ENCODE measurements at regions not wholly inside any gene's neighbourhood (a gene's known extent, or its start where the extent isn't known, plus 50 kb on each side); places are given as distances from the start of the nearest gene placed in this dataset.
A peak's percentile ranks its signal among the peaks of the same experiment; 100 is the strongest.
"Not testable (repeated sequence)": the region's sequence is repeated elsewhere in the genome, so short reads cannot be mapped to it uniquely, and the experiment has no call there.

DNA sequence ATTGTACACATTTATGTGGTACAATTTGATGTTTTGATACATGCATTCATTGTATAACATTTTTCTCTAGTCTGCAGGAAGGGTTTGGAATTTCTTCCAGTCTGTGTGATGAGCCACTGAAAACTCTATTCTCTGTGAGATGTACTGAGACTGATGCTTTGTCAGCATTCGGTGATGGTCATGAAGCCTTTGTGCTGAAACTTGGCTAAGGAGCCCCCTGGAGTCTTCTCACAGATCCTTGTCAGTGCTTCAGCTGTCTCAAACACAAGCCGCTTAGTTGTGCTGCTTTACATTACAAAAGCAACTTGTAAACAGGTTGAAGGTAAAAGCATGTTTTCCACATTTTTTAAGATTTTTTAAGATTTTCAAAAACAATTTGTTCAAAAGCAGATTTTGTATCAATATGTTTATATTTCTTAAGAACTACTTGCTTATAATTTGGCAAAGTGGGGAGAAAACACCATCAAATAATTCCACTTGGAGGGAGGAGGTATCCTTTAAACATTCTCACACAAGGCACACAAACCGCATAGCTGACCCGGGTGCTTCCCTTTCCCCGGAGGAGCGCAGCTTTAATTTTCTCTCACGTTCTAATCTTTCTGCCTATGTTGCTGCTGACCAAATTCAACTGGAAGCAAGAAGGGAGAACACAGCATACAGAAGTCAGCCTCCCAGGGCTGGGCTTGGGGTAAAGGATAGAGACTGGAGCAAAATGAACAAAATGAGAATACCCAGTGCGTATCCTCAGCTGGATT lies 249.8 kb upstream of the VSTM2A start:
- no peak for DNase-seq

DNA sequence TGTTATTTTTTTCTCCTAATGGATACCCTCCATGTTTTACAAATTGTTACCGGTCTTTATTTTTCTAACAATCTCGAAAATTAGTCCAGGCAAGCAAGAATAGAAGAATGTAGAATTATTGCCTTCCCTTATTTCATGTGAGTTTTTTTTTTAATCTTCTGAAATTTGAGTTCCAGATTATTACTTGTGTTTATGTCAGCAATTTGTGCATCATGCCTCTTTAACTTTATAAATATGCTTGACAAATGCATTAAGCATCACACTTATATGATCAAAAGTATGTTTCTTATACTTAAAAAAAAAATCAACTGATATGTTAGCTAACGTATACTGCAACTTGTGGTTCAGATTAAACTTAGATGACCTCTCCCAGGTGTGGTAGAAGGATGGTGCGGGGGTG lies 242.7 kb upstream of the VSTM2A start:
- DNase-seq: no peak

DNA sequence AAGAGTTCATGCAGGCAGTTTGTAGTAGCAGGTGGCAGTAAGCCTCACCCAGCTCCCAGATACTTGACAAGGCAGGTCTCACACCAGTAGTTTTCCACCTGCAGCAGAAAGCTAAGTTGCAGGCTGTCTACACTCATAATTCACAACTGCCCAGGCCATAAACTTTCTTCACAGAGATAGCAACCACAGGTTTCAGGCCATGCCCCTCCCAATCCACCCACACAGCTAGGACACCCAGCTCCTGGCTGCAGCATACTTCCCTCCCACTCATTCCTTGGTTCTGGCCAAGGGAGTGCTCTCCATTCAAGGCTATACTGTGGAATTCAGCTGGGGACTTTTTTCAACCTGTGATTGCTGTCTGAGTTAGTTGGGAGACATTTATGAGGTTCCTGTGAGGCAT lies 226.2 kb upstream of the VSTM2A start:
- DNase-seq: not testable (repeated sequence)

DNA sequence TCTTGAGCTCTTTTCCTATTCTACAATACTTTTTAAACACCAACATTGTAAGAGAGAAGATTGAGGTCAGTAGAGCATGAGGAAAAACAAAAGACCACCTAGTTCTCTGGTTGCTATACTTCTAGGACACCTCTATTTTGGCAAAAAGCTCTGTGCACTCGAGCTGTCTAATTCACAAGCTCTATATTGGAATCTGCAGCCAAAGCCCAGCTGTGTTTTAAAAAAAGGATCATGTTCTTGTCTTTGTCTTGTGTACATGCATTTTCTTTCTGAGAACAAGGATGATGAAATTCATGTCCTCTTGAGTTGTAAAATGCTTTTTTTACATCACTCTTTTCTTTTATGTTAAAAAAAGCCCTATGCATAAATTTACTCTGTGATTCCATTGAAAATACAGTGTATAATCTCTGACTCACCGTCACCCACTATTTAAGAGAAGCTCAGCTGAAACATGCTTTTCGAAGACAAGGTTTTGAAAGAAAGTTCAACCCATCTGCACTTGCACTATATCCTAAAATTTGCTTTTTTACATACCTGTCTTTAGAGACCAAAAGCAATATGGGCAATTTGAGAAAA lies 215.5 kb upstream of the VSTM2A start:
- DNase-seq: no peak

DNA sequence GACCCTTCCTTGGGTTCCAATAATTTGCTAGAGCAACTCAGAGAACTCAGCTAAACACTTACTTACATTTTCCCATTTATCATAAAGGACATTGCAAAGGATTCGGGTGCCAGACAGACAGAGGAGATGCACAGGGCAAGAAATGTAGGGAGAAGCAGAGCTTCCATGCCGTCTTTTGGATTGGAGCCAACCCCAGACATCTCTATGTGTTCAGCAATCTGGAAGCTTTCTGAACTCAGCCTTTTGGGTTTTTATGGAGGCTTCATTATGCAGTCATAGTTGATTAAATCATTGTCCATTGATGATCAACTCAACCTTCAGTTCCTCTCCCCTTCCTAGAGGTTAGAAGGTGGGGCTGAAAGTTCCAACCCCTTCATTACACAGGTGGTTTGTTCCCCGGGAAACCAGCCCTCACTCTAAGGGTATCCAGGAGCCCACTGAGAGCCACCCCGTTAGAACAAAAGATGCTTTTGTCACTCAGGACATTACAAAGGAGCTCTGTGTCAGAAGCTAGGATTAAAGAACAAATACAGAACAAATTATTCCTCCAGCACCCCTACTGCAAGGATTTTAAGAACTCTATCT lies 211.9 kb upstream of the VSTM2A start:
- DNase-seq: no peak

DNA sequence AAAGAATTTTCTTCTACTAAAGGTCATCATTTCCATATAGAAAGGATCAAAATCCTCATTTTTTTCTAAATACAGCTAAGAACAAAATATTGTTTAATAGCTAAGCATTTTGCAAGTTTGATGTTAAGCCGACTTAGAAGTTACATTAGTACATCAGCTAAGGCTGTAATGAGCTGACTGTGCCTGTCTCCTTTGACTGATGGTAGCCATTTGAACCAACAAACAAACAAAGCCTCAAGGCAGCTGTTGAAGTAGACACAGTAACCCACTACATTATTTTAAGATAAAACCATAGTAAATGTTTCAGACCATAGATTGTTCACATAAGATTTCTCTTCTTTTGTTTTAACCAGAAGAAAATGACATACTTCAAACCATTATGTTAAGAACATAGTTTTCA lies 210.9 kb upstream of the VSTM2A start:
- no peak for DNase-seq

DNA sequence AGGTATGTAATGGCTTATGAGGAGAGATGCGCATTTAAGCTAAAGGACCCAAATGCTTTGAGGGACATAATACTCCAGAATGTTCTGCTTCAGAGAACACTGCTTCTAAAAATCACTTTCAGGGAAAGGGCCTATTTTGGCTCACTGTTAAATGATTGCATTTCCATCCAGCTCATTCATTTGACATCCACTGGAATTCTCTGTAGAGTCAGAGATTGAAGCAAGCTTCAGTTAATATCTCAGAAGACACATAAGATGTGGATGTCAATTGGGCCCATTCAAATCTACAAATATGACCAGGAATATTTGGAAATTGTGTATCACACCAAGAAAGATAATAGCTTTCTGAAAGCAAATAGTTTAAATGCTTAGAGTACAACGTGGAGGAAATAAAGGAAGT lies 209.9 kb upstream of the VSTM2A start:
- DNase-seq: no peak

DNA sequence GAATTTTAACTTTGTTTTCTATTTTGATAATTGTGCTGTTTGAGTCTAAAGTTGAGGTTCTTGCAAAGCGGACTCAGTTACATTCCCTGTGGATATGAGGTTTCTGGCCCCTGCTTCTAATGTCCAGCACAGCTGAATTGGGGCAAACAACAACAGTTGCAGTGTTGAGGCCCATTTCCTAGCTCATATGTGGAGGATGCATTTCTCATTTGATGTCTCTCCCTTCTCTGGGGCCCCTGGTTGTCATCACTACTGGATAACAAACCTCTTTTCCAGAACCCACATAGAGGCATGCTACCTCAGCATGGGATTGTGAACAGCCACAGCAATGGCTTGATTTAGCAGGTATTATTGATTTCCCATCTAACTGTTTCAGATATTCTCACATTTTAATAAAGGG lies 208.2 kb upstream of the VSTM2A start:
- no peak for DNase-seq

DNA sequence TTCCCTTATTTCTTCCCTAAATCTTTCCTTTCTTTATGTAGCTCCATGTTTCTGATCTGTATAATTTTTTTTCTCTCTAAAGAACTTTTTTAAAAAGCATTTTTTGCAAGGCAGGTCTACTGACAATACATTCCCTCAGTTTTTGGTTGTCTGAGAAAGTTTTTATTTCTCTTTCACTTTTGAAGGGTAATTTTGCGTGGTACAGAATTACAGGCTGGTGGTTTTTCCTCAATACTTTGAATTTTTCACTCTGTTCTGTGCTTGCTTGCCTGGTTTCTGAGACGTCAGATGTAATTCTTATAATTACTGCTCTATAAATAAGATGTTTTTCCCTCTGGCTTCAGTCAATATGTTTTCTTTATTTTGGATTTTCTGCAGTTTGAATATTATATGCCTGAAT lies 205.4 kb upstream of the VSTM2A start:
- DNase-seq: no peak

DNA sequence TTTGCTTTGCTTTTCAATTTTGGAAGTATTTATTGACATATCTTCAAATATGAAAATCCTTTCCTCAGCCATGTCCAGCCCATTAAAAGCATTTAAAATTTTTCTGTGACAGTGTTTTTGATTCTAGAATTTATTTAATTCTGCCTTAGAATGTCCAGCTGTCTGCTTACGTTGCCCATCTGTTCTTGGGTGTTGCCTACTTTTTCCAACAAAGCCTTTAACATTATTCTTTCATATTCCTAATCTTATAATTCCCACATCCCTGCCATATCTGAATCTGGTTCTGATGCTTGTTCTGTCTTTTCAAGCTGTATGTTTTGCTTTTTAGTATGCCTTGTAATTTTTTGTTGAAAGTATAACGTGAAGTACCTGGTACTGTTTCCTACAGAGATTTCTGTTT lies 204.7 kb upstream of the VSTM2A start:
- DNase-seq: no peak

DNA sequence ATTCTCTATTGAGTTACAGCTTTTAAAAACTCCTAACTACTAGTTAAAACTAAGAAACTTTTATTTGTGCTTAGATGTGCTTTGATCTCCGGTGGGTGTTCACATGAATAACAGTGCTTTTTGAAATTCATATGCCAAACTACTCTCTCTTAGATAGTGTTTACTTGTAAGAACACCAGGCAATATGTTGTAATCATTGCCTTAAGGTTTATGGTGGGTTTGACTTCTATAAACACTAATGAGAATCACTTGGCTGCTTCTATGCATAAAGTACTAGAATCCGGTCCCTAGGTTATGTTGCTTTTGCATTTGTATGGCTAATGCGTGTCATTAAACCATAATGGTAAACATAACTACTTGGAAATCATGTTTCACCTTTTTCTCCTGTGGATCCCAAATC lies 203.9 kb upstream of the VSTM2A start:
- no peak for DNase-seq

DNA sequence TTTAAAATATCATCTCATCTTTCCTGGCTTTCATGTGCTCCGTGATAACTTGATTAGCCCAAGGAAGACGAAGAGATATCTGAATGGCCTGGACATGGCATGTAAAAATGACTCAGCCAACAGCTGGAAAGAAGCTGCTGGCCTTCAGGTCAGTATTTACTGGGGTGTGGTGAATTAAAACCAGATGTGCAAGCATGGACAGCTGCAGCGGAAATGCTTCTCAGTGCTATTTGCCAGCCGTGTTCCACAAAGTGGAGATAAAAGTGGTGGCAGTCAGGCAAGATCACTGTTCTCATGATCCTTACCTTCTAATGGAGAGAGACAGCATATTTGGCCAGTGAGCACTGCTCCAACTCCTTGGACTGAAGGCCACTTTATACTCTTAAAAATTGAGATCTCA lies 203.1 kb upstream of the VSTM2A start:
- no peak for DNase-seq

DNA sequence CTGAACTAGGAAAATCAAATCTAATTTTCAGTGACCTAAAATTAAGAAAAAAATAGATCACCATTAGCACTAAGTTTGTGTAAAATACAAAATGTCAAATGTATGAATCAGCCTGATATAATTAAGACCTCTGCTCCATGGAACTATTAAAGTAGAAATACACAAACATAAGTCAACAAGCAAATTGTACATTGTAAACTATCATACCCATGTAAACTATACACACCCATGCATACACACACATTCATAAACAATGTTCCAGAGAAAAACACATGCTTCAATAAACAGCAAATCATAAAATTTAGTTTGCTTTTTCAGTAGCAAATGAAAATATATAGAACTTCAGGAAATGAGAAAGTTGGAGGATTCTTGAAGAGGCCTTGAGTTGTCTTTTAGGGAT lies 199.7 kb upstream of the VSTM2A start:
- DNase-seq: no peak

DNA sequence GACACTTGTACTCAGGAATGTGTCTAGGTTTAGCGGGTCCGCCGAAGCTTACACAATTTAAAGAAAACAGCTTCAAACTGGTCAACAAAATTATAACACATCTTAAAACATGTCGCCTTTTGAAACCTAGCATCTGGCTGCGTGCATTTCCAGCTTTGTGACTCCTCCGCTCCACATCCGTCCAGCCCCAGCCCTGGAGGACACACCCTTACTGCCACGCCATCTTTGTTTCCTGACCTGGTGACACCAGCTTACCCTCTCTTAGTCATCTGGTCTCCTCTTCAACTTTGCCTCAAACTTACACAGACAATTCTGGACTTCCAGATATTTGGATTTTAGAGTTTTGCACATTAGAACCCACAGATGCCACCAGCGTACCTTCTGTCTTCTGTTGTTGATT lies 198.7 kb upstream of the VSTM2A start:
- no peak for DNase-seq

DNA sequence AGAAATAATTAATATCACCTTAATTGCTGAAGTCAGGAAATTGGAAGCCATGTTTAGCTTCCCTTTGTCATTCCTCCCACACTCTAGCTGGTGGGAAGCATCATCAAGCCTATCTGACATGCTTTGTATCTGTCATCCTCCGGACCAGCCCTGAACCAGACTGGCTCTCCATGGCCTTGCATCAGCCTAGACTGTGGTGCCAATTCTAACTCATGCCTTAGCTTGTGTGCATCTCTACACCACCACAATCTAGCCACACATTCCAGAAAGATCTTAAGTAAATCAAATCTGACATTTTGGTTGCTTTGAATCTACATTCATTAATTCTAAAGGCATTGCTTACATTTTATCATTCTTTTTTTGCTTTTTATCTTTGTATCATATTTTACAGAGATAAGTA lies 196.4 kb upstream of the VSTM2A start:
- no peak for DNase-seq

DNA sequence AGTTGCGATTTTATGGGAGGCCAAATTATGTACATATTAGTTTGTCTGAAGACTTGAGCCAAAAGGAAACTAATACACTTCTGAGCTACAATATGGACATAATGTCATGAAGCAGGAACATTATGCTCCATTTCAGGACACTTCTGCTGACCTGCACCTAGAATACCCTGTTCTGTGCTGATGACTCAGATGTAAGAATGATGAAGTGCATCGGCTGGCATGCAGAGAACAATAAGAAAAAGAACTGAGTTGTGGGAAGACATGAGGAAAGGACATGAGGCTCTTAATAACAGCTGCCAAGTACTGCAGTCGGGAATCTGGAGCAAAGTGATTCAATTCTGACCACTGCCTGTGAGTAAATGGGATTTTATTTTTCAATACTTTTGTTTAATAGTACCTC lies 192.9 kb upstream of the VSTM2A start:
- no peak for DNase-seq

DNA sequence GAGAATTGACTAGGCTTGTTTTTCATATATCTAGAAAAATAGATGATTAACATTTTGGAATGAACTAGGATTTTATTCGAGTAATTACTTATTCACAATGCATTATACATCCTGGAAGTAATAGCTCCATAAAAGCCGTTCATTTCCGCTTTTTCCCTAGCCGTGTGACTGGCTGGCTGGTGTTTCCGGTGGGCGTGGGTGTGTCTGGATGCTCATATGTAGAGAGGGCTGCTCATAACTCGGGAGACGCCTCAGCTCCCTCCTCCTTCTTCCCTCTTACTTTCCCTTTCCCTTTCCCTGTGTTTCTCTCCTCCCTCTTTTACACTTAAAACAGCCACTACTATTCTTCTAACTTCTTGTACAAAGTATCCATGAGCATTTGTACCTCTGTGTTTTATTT lies 187.7 kb upstream of the VSTM2A start:
- no peak for DNase-seq

DNA sequence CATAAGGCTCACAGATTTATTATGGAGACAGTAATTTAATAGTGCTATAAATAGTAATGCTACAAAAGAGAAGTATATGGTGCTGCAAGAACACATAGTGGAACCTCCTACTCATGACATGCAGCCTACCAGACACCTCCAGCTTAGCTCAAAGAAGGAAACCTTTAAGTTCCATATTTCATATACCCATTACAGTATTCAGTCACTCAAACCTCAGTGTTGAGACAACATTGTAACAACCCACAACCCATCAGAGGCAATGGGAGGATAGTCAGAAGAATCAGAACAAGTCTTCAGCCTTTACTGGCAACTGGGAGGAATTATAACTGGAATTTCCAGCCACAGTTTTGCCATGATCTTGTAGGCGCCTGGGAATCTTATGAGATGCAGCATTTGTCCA lies 186.3 kb upstream of the VSTM2A start:
- DNase-seq: no peak

DNA sequence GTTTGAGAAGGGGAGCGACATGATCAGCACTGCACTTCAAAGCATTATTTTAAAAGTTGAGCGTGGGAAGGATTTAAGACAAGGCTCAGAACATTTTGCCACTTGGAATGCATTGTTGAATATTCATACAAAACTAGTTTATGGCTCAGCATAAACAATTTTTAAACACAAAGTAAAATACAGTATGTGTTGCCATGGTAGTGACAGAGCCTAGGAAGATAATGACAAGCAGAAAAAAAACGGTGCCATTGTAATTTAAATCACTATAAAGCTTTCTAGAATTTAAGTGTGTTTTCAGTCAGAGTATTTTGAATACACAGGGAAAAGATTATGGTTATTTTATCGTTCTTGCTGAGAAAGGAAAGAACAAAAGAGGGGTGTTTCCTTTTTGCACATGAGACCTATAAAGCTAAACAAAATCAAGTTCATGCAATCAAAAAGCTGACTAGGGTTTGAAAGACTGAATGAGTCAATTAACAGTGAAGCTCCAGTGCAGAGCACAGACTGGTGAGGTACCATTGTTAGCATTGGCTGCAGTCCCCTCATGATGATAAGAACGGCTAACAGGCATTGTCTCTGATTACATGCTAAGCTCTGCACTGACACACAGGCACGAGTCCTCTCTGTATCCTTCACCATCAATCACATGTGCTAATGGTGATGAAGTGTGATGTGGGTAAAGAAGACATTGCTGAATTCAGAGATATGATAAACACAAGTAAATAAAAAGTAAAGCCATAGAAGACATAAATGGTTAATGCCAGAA lies 181.9 kb upstream of the VSTM2A start:
- DNase-seq: no peak

DNA sequence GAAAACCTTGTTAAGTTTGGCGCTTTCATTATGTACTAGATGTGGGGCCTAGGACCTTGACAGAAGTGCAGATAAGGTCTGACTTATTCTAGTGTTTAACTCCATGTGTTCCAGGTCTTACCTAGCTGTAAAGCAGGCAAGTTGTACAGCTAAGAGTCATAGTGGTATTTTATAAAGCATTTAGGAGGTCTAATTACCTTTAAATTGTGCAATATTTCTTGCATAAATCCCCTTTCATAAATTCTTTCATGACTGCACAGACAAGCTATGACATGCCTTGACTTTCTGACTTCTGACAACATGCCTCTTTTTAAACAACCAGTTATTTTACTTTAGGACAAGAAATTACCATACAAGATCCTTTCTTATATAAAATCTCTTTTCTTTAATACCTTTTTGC lies 151.6 kb upstream of the VSTM2A start:
- no peak for DNase-seq

DNA sequence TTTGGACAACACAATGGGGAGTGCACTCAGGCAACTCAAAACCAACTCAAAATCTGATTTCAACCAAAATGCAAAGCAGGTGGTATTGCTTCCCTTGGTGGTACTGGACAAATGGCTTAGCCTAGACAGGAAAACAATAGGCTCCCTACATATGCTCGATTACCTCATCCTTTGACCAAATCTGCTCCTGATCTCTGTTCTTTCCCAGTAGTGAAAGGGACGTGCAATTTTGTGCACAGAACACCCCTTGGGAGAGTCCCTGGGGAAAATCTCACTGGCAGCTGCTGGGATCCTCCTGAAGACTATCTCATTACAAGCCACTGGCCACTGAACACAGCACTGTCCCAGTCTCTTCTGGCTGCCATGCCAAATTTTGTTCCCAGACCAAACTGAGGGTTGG lies 149.2 kb upstream of the VSTM2A start:
- DNase-seq: no peak

DNA sequence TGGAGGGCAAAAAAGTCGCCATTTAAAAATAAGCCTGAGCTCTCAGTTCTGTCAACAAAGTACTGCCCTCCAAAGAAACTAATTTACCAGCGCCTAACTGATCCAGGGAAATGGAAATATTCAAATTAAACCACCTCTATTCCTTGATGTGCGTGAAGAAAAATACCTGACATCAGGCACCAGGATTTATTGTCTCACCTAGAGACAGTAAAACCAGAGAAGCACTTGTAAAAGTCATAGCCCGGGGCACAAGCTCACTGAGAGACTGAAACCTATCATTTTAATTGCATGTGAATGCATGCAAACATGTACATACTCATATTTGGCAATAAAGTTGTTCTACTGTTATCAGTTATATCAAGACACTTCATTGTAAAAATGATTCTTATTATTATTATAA lies 147.3 kb upstream of the VSTM2A start:
- DNase-seq: peak; percentile 65

DNA sequence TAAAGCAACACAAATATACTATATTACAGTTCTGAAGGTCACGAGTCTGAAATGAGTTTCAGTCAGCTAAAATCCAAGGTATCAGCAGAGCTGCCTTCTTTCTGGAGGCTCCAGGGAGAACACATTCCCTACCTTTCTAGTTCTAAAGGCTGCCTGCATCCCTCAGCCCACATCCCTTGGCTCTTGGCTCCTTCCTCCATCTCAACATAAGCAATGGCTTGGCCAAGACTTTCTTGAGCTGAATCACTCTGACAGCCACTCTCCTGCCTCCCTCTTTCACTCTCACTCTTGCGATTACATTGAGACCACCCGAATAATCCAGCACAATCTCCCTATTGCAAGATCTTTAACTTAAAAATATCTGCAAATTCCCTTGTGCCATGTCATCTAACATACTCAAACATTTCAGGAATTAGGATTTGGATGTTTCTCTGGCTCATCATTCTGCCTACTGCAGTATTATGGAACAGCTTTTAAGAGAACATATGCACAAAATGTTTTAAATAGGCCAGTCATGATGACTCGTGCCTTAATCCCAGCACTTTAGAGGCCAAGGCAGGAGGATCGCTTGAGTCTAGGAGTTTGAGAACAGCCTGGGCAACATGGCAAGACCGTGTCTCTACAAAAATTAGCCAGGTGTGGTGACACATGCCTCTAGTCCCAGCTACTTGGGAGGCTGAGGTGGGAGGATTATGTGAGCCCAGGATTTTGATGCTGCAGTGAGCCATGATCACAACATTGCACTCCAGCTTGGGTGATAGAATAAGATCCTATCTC lies 144.2 kb upstream of the VSTM2A start:
- DNase-seq: no peak

All from NCI-H1048 (cell line).